Skeletal muscle satellite cell (primary cell): ENCODE measurements at regions not wholly inside any gene's neighbourhood (a gene's known extent, or its start where the extent isn't known, plus 50 kb on each side); places are given as distances from the start of the nearest gene placed in this dataset.

ENCODE experiments used
- H3K27me3 ChIP-seq: 2 replicates; pipeline ENCODE4 v1.7.0; 2013; ENCODE audit warnings: low read length; ENCODE audit not compliant: control insufficient read depth, insufficient read depth
- H3K36me3 ChIP-seq: 2 replicates; pipeline ENCODE4 v1.7.0; 2013; ENCODE audit warnings: mild to moderate bottlenecking, control low read depth, low read length; ENCODE audit not compliant: insufficient read depth
- H3K4me1 ChIP-seq: 2 replicates; pipeline ENCODE4 v1.7.0; 2013; ENCODE audit warnings: low read length; ENCODE audit not compliant: control insufficient read depth, insufficient read depth
- H3K4me2 ChIP-seq: 2 replicates; pipeline ENCODE4 v1.7.0; 2013; ENCODE audit warnings: mild to moderate bottlenecking, low read length
- H3K4me3 ChIP-seq: 2 replicates; pipeline ENCODE4 v1.7.0; 2013; ENCODE audit warnings: low read length
- H3K9ac ChIP-seq: 2 replicates; pipeline ENCODE4 v1.7.0; 2013; ENCODE audit warnings: mild to moderate bottlenecking, low read depth, low read length, moderate library complexity
- H3K9me3 ChIP-seq: replicated peaks from 2 replicates; pipeline ENCODE4 v1.7.0; 2013; ENCODE audit warnings: mild to moderate bottlenecking, control low read depth, low read length

GRCh38 chr6:168968228-168968627, 285.4 kb downstream of the THBS2 start:
- no peak overlapping the region for H3K4me2 ChIP-seq
- H3K9ac ChIP-seq = no peak overlapping the region
- H3K27me3 ChIP-seq = no peaks in the 10 kb centered on the region
- no peak overlapping the region for H3K4me3 ChIP-seq
- H3K9me3 ChIP-seq = peaks cover 5% of the 10 kb centered on the region
- H3K36me3 ChIP-seq = no peaks in the 10 kb centered on the region
- H3K4me1 ChIP-seq = peaks cover 13% of the 10 kb centered on the region

- Histone ChIP-seq H3K36me3 (no peaks in the 10 kb centered on the region), H3K27me3 (no peaks in the 10 kb centered on the region), H3K4me2 (no peak overlapping the region), H3K4me1 (peaks cover 18% of the 10 kb centered on the region), H3K9me3 (peaks cover 5% of the 10 kb centered on the region), H3K4me3 (no peak overlapping the region), H3K9ac (no peak overlapping the region)
Measured at GRCh38 chr6:168967281-168967925, 286.2 kb downstream of the THBS2 start.

- H3K9me3 ChIP-seq = peaks cover 5% of the 10 kb centered on the region
- H3K9ac ChIP-seq = no peak overlapping the region
- H3K27me3 ChIP-seq = no peaks in the 10 kb centered on the region
- no peak overlapping the region for H3K4me3 ChIP-seq
- H3K4me2 ChIP-seq = no peak overlapping the region
- H3K36me3 ChIP-seq = no peaks in the 10 kb centered on the region
- H3K4me1 ChIP-seq = peaks cover 18% of the 10 kb centered on the region
Measured at GRCh38 chr6:168964138-168964835, 289.4 kb downstream of the THBS2 start.

GRCh38 chr6:168962886-168963285, 290.8 kb downstream of the THBS2 start:
- Histone ChIP-seq H3K4me3 (no peak overlapping the region), H3K27me3 (no peaks in the 10 kb centered on the region), H3K9ac (no peak overlapping the region), H3K4me2 (no peak overlapping the region), H3K4me1 (peaks cover 12% of the 10 kb centered on the region), H3K9me3 (peaks cover 5% of the 10 kb centered on the region), H3K36me3 (no peaks in the 10 kb centered on the region)

- H3K9ac ChIP-seq = no peak overlapping the region
- H3K4me1 ChIP-seq = peaks cover 10% of the 10 kb centered on the region
- no peaks in the 10 kb centered on the region for H3K36me3 ChIP-seq
- no peaks in the 10 kb centered on the region for H3K27me3 ChIP-seq
- no peak overlapping the region for H3K4me2 ChIP-seq
- peaks cover 5% of the 10 kb centered on the region for H3K9me3 ChIP-seq
- H3K4me3 ChIP-seq = no peak overlapping the region
Measured at GRCh38 chr6:168961264-168961656, 292.4 kb downstream of the THBS2 start.

GRCh38 chr6:168960551-168961263, 292.9 kb downstream of the THBS2 start:
- Histone ChIP-seq H3K27me3 (no peaks in the 10 kb centered on the region), H3K9ac (no peak overlapping the region), H3K4me1 (peaks cover 11% of the 10 kb centered on the region), H3K4me3 (no peak overlapping the region), H3K4me2 (no peak overlapping the region), H3K36me3 (no peaks in the 10 kb centered on the region), H3K9me3 (peaks cover 5% of the 10 kb centered on the region)

GRCh38 chr6:168959696-168960095, 293.9 kb downstream of the THBS2 start:
- no peaks in the 10 kb centered on the region for H3K36me3 ChIP-seq
- H3K9me3 ChIP-seq = peaks cover 2% of the 10 kb centered on the region
- no peaks in the 10 kb centered on the region for H3K27me3 ChIP-seq
- H3K9ac ChIP-seq = no peak overlapping the region
- no peak overlapping the region for H3K4me2 ChIP-seq
- H3K4me3 ChIP-seq = no peak overlapping the region
- H3K4me1 ChIP-seq = peaks cover 11% of the 10 kb centered on the region

GRCh38 chr6:168956884-168957730, 296.5 kb downstream of the THBS2 start:
- H3K4me1 ChIP-seq = peaks cover 6% of the 10 kb centered on the region
- H3K9me3 ChIP-seq = no peaks in the 10 kb centered on the region
- H3K4me3 ChIP-seq = no peak overlapping the region
- H3K4me2 ChIP-seq = no peak overlapping the region
- no peaks in the 10 kb centered on the region for H3K27me3 ChIP-seq
- H3K36me3 ChIP-seq = no peaks in the 10 kb centered on the region
- no peak overlapping the region for H3K9ac ChIP-seq

- H3K4me2 ChIP-seq = no peak overlapping the region
- H3K9ac ChIP-seq = no peak overlapping the region
- no peaks in the 10 kb centered on the region for H3K36me3 ChIP-seq
- H3K9me3 ChIP-seq = no peaks in the 10 kb centered on the region
- H3K27me3 ChIP-seq = peaks cover 3% of the 10 kb centered on the region
- no peak overlapping the region for H3K4me3 ChIP-seq
- H3K4me1 ChIP-seq = peaks cover 6% of the 10 kb centered on the region
Measured at GRCh38 chr6:168956141-168956838, 297.4 kb downstream of the THBS2 start.

- Histone ChIP-seq H3K36me3 (no peaks in the 10 kb centered on the region), H3K4me1 (peaks cover 14% of the 10 kb centered on the region), H3K4me3 (no peak overlapping the region), H3K9ac (no peak overlapping the region), H3K9me3 (no peaks in the 10 kb centered on the region), H3K4me2 (no peak overlapping the region), H3K27me3 (peaks cover 16% of the 10 kb centered on the region)
Measured at GRCh38 chr6:168953461-168953860, 300.2 kb downstream of the THBS2 start.
